ENCODE measurements at regions not wholly inside any gene's neighbourhood (a gene's known extent, or its start where the extent isn't known, plus 50 kb on each side); places are given as distances from the start of the nearest gene placed in this dataset.
"Not testable (repeated sequence)": the region's sequence is repeated elsewhere in the genome, so short reads cannot be mapped to it uniquely, and the experiment has no call there.

DNA sequence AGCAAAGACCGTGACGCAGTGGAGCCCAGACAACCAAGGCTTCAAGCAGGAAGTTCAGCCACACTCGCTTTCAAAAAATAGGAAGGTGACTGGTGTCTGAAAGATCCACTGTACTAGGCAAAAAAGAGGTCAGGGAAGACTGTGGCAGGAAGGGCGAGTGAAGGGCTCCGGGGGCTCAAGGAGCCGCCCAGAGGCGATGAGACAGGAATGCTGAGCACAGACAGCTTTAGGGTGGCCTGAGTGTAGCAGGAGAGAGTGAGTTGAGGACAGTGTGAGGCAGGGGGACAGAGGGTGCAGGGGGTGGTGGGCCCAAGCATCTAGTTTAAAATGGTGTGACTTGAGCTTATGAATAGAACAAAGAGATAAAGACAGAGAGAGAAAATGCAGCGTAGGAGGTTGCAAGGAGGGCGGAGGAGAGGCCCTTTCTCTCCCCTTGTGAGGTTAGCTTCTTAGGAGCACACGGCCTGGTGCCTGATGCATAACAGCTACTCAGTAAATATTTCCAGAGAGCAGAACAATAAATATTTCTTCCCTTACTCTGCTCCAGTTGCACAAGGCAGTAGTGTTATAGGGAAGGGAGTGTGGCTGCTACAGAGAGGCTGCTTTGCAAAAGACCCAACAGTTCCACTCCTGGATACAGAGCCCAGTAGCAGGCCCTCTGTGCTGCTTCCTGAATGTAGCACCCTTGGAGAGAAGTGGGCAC lies 789.7 kb upstream of the RAB6C start:
- DNase-seq: no peak

DNA sequence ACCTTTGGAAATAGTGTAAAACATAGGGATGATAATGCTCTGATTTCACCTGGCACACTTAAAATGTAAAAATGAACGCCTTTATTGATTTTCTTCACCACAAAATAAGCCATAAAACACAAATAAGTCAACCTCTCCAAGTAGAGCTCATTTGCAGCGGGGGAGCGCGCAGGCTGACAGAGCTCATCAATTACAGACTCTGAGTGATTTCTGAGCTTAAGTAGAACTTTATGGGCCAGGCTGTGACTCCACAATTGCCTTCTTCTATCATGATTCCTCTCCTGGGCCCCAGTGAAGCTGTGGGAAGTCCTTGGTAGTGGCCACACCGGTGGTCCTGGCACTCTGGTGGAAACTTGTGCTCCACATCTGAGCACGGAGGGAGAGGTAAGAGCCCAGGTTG lies 789.0 kb upstream of the RAB6C start:
- DNase-seq: no peak

GRCh38 chr2:129191530-129191929 lies 787.9 kb upstream of the RAB6C start:
- no peak for DNase-seq

GRCh38 chr2:129192117-129192516 lies 787.3 kb upstream of the RAB6C start:
- no peak for DNase-seq

DNA sequence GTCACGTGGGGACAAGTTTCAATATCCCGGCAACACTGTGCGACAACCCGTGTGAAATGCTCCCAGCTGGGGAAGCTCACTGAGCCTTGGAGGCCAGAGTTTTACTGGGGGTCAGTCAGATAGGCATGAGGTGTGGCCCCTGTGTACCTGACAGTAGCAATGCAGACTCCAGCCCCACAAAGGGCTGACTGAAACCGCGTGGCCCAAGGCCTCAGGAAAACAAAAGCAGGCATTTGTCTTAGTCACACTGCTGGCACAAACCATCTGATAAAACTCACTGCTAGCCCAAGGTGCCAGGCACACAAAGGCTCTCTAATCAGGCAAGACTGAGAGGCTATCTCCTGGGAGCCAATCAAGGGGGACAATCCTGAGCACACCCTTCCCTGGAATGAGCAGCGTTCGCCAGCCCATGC lies 786.6 kb upstream of the RAB6C start:
- no peak for DNase-seq

- no peak for DNase-seq
These were observed 785.5 kb upstream of the RAB6C start for GRCh38 chr2:129193961-129194360.

DNA sequence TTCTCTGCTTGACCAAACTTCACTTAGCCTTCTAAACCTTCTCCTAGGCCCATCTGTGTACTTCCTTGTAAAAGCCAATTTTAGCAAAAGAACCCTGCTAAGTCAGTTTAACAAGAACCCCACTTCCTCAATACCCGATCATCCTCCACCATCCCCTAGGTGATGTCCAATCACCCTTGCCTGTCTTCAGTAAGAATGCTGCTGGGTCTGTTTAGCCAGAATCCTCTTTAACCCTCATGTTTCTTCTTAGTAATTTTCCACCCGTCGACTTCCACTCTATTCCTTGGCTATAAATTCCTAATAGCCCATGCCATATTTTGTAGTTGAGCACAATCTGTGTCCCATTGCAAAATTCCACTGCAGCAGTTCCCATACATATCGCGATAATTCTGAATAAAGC lies 780.0 kb upstream of the RAB6C start:
- DNase-seq: peak; percentile 8

GRCh38 chr2:129201696-129202095 lies 777.8 kb upstream of the RAB6C start:
- DNase-seq: no peak

- DNase-seq: no peak
These were observed 776.1 kb upstream of the RAB6C start for GRCh38 chr2:129203331-129203730.

GRCh38 chr2:129204581-129204980 lies 774.9 kb upstream of the RAB6C start:
- DNase-seq: not testable (repeated sequence)

GRCh38 chr2:129205176-129205575 lies 774.3 kb upstream of the RAB6C start:
- no peak for DNase-seq

GRCh38 chr2:129205766-129206165 lies 773.7 kb upstream of the RAB6C start:
- no peak for DNase-seq

DNA sequence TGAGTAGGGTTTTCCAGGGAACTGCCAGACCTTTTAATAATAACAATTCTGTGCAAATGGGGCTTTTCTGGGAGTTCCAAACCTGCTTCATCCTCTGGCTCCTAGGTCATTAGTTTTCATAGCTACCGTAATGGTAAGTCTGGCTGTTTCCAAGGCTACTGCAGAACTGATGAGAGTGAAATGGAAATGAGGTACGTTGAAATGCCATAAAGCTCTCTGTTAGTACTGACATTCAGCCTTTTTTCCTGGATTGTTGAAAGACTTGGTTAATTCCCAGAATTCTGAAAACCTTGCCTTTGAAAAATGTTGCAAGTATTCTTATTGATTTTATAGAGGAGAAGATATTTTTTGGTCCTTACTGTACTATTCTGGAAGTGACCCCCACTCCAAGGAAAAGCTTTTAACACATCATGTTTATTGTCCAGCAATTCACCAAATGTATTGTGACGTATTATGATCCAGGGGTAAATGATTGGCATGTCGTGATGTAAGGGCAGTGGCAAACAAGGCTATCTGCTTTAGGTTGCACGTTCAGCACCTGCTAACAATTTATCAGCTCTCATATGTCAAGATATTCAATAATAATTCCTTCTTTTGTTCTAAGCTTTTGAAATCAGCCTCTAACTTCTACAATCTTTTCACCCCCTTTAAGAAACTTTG lies 767.0 kb upstream of the RAB6C start:
- DNase-seq: no peak

GRCh38 chr2:129224022-129224421 lies 755.4 kb upstream of the RAB6C start:
- DNase-seq: no peak

- DNase-seq: no peak
These were observed 755.0 kb upstream of the RAB6C start for GRCh38 chr2:129224486-129224885.

- DNase-seq: no peak
These were observed 750.3 kb upstream of the RAB6C start for GRCh38 chr2:129229196-129229595.

- no peak for DNase-seq
These were observed 749.5 kb upstream of the RAB6C start for GRCh38 chr2:129229830-129230441.

DNA sequence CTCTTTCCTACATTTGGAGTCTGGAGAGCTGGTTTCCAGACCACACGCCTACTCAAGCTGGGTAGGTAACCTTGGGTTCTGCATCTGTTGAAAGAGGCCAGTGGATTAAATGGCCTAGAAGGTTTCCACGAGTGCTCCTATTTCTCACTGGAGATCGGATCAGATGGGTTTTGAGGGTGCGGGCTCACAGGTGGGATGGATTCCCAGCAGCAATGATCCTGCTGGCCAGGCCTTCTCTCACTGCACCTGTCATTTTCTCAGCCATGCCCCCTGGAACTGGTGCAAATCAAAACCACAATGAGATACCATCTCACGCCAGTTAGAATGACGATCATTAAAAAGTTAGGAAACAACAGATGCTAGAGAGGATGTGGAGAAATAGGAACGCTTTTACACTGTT lies 747.5 kb upstream of the RAB6C start:
- no peak for DNase-seq

GRCh38 chr2:129233166-129233565 lies 746.3 kb upstream of the RAB6C start:
- peak; percentile 39 for DNase-seq

DNA sequence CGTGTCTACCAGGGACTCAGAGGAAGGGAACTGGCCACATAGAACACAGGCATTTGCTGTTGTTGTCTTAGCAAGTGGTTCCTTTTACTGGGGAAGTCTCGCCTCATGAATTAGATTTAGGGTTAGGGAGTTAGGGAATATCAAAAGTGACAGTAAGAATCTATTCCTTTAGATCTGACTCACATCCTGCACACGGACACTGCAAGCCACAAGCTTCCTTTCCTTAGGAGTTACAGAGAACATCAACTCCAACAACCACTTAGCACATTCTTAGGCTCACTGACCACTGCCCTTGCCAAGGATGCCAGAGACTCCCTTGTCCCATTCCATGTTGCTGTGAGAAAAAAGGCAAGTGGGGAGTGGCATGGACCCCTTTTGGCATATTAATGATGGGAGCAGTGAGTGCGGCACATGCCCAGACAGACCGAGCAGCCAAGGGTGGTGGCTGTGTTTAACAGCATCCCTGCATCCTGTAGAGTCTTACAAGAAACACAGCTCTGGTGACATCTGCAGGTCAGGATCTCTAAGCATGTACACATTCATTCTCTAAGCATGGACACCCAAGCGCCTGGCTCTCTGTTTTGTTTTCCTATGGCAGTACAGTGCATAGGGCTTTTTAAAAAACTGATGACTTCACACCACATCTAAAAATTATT lies 745.6 kb upstream of the RAB6C start:
- peak; percentile 4 for DNase-seq

DNA sequence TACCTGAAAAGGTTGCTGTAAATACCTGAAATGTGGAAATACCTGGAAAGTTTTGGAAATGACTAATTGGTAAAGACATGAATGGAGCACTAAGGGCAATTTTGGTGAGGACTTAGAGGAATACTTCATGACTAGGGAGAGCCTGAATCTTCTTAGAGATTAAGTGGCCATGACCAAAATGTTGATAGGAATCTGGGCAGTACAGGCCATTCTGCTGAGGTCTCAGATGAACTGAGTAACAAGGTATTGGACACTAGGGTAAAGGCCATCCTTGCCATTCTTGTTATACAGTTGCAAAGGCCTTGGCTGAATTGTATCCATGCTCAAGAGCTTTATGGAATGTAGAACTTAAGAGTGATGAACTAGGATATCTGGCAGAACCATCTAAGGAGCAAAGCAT lies 742.9 kb upstream of the RAB6C start:
- DNase-seq: no peak

DNA sequence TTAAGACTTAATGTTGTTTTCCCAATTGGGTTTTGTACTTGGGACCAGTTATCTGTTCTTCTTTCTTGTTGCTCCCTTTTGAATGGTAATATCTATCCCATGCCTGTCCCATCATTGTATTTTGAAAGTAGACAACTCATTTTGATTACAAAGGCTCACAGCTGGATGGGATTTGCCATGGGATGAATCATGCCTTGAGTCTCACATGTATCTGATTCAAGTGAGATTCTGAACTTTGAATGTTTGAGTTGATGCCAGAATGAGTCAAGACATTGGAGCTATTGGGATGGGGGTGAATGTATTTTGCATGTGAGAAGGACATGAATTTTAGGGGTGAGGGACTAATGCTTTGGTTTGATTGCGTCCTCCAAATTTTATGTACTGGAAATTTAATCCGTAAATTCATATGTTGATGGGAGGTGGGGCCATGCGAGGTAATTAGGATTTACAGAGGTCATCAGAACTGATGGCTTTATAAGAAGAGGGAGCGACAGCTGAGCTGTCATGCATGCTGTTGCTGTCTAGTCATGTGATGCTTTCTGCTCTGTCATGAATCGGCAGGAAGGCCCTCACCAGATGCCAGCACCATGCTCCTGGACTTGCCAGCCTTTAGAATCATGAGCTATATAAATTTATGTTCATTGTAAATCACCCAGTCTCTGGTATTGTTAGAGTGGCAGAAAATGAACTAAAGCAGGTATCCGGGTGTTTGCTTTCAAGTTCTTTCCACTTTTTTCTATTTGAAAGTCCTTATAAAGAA lies 741.3 kb upstream of the RAB6C start:
- no peak for DNase-seq

DNA sequence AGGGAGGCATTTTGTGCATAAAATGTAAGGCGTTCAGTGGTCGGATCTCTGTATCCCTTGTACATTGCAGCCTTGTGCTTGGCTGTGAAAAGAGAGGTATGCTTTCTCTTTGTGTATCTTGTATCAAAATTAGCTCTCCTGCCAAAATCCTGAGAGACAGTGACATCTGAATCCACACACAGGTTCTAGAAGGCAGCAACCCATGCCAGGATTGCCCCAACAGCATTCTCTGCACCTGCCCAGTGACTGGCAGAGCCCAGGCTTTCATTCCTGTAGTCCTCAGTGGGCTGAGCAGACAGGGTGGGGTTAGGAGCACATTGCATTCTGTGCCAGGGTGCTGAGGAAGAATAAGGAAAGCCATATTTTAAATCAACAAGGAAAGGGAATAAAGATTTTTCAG lies 740.3 kb upstream of the RAB6C start:
- no peak for DNase-seq
